ENCODE measurements at regions not wholly inside any gene's neighbourhood (a gene's known extent, or its start where the extent isn't known, plus 50 kb on each side); places are given as distances from the start of the nearest gene placed in this dataset.

- TF ChIP-seq, protein P1, sequence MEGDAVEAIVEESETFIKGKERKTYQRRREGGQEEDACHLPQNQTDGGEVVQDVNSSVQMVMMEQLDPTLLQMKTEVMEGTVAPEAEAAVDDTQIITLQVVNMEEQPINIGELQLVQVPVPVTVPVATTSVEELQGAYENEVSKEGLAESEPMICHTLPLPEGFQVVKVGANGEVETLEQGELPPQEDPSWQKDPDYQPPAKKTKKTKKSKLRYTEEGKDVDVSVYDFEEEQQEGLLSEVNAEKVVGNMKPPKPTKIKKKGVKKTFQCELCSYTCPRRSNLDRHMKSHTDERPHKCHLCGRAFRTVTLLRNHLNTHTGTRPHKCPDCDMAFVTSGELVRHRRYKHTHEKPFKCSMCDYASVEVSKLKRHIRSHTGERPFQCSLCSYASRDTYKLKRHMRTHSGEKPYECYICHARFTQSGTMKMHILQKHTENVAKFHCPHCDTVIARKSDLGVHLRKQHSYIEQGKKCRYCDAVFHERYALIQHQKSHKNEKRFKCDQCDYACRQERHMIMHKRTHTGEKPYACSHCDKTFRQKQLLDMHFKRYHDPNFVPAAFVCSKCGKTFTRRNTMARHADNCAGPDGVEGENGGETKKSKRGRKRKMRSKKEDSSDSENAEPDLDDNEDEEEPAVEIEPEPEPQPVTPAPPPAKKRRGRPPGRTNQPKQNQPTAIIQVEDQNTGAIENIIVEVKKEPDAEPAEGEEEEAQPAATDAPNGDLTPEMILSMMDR (conservative IDR thresholded peaks at IDR 0.05; ENCODE audit: low read depth, low read length) = no peak
- no peak for TF ChIP-seq EZH2 (IDR thresholded peaks at IDR 0.05; ENCODE audit: borderline replicate concordance, low read depth, low read length, poor library complexity, severe bottlenecking)
Measured at GRCh38 chr6:50973464-50973863, 154.8 kb downstream of the TFAP2B start.

Data from A673 (cell line).